NCI-H524 treated with DMSO at 0.1 percent for 48 hours (cell line): ENCODE measurements at regions not wholly inside any gene's neighbourhood (a gene's known extent, or its start where the extent isn't known, plus 50 kb on each side); places are given as distances from the start of the nearest gene placed in this dataset.
"Not testable (repeated sequence)": the region's sequence is repeated elsewhere in the genome, so short reads cannot be mapped to it uniquely, and the experiment has no call there.

Experiments used
- DNase-seq: peaks from one replicate; lab custom pipeline; 2025; lab: John Stamatoyannopoulos, UW

- DNase-seq = no peak
Observed at GRCh38 chr11:38156495-38157146, 1558.6 kb upstream of the RAG2 start.

- no peak for DNase-seq
Observed at GRCh38 chr11:38155856-38156255, 1557.8 kb upstream of the RAG2 start.

- DNase-seq = no peak
Observed at GRCh38 chr11:38153985-38154384, 1555.9 kb upstream of the RAG2 start.

GRCh38 chr11:38143852-38144251 is 1545.8 kb upstream of the RAG2 start:
- no peak for DNase-seq

- DNase-seq = no peak
Observed at GRCh38 chr11:38138972-38139371, 1540.9 kb upstream of the RAG2 start.

- DNase-seq = no peak
Observed at GRCh38 chr11:38136887-38137286, 1538.9 kb upstream of the RAG2 start.

GRCh38 chr11:38131535-38131934 is 1533.5 kb upstream of the RAG2 start:
- no peak for DNase-seq

GRCh38 chr11:38130976-38131375 is 1532.9 kb upstream of the RAG2 start:
- DNase-seq = no peak

GRCh38 chr11:38130514-38130913 is 1532.5 kb upstream of the RAG2 start:
- DNase-seq = no peak

GRCh38 chr11:38123673-38124072 is 1525.6 kb upstream of the RAG2 start:
- no peak for DNase-seq

GRCh38 chr11:38116616-38117015 is 1518.6 kb upstream of the RAG2 start:
- DNase-seq = not testable (repeated sequence)

GRCh38 chr11:38115381-38115780 is 1517.3 kb upstream of the RAG2 start:
- DNase-seq = not testable (repeated sequence)

- DNase-seq = no peak
Observed at GRCh38 chr11:38100836-38101462, 1502.9 kb upstream of the RAG2 start.

GRCh38 chr11:38095268-38095667 is 1497.2 kb upstream of the RAG2 start:
- no peak for DNase-seq

GRCh38 chr11:38089726-38090125 is 1491.7 kb upstream of the RAG2 start:
- no peak for DNase-seq

- no peak for DNase-seq
Observed at GRCh38 chr11:38060920-38061319, 1462.9 kb upstream of the RAG2 start.

- no peak for DNase-seq
Observed at GRCh38 chr11:38060136-38060535, 1462.1 kb upstream of the RAG2 start.

GRCh38 chr11:38046571-38047135 is 1448.6 kb upstream of the RAG2 start:
- no peak for DNase-seq

- DNase-seq = no peak
Observed at GRCh38 chr11:38043060-38043459, 1445.0 kb upstream of the RAG2 start.

GRCh38 chr11:38038777-38039176 is 1440.7 kb upstream of the RAG2 start:
- no peak for DNase-seq

GRCh38 chr11:38019072-38019775 is 1421.2 kb upstream of the RAG2 start:
- DNase-seq = no peak

- DNase-seq = no peak
Observed at GRCh38 chr11:38014405-38014804, 1416.4 kb upstream of the RAG2 start.

- no peak for DNase-seq
Observed at GRCh38 chr11:38013157-38013556, 1415.1 kb upstream of the RAG2 start.
